Mucosa of descending colon (tissue), 3 donors: ENCODE measurements at regions not wholly inside any gene's neighbourhood (a gene's known extent, or its start where the extent isn't known, plus 50 kb on each side); places are given as distances from the start of the nearest gene placed in this dataset.

Experiments
- ATAC-seq: fragments of 200-7000 bp; cut with Tn5 transposase; one replicate; pipeline ENCODE4 v1.9.1; 2020; ENCODE audit warnings: mild to moderate bottlenecking, moderate library complexity
- DNase-seq, 3 donors: peaks; one replicate each; pipeline ENCODE4 v3.0.0-alpha.2; 2020
- H3K36me3 ChIP-seq: fragments of 200-600 bp; one replicate; pipeline ENCODE4 v1.8.0; 2021; ENCODE audit warnings: low read depth, mild to moderate bottlenecking
- H3K4me1 ChIP-seq: fragments of 200-600 bp; one replicate; pipeline ENCODE4 v1.8.0; 2021; ENCODE audit warnings: low read depth, mild to moderate bottlenecking
- H3K4me3 ChIP-seq: fragments of 200-600 bp; one replicate; pipeline ENCODE4 v1.8.0; 2021; ENCODE audit warnings: mild to moderate bottlenecking
- H3K9me3 ChIP-seq: fragments of 200-600 bp; one replicate; pipeline ENCODE4 v1.8.0; 2021; ENCODE audit warnings: mild to moderate bottlenecking
- intact Hi-C, 2 donors: fragments of 100-400 bp; cut with DNase I in 1 of 2; cut with micrococcal nuclease in 1 of 2; formaldehyde crosslinking; loops; one replicate each; pipeline versions ENCODE4 v1.11.0 to v1.11.1; 2022; cut with DNase I, micrococcal nuclease
- TF ChIP-seq, protein P1 (sequence below): fragments of 200-600 bp; IDR thresholded peaks from one replicate; pipeline ENCODE4 v1.8.0; 2022; ENCODE audit warnings: antibody characterized with exemption, mild to moderate bottlenecking
- donor health status: DM: no; HTN: no; CAD: no; lungs with moderate emphysema.
- donor health status: DM: no; HTN: no; CAD: no.
- donor health status: DM: no; HTN: yes; CAD: no.

DNA sequence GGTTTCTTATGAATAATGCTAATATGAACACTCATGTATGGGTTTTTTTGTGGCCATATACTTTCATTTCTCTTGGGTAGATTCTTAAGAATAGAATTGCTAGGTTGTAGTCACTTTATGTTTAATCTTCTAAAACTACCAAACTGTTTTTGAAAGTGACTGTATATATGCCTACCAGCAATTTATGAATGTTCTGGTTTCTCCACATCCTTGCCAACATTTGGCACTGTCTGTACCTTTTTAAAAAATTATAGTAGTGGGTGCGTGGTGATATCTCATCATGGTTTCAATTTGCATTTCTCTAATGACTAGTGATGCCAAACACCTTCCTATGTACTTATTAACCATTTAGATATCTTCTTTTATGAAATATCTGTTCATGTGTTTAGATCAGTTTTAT lies 110.6 kb upstream of the RIOK3 start:
- H3K4me1 ChIP-seq, result no peaks in the 10 kb centered on the region
- ATAC-seq, result no peak
- no peak for DNase-seq
- no peaks in the 10 kb centered on the region for H3K9me3 ChIP-seq
- TF ChIP-seq, protein P1, sequence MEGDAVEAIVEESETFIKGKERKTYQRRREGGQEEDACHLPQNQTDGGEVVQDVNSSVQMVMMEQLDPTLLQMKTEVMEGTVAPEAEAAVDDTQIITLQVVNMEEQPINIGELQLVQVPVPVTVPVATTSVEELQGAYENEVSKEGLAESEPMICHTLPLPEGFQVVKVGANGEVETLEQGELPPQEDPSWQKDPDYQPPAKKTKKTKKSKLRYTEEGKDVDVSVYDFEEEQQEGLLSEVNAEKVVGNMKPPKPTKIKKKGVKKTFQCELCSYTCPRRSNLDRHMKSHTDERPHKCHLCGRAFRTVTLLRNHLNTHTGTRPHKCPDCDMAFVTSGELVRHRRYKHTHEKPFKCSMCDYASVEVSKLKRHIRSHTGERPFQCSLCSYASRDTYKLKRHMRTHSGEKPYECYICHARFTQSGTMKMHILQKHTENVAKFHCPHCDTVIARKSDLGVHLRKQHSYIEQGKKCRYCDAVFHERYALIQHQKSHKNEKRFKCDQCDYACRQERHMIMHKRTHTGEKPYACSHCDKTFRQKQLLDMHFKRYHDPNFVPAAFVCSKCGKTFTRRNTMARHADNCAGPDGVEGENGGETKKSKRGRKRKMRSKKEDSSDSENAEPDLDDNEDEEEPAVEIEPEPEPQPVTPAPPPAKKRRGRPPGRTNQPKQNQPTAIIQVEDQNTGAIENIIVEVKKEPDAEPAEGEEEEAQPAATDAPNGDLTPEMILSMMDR, result no peak
- H3K36me3 ChIP-seq, result no peaks in the 10 kb centered on the region
- intact Hi-C loops, result no loop called here
- no peak overlapping the region for H3K4me3 ChIP-seq

DNA sequence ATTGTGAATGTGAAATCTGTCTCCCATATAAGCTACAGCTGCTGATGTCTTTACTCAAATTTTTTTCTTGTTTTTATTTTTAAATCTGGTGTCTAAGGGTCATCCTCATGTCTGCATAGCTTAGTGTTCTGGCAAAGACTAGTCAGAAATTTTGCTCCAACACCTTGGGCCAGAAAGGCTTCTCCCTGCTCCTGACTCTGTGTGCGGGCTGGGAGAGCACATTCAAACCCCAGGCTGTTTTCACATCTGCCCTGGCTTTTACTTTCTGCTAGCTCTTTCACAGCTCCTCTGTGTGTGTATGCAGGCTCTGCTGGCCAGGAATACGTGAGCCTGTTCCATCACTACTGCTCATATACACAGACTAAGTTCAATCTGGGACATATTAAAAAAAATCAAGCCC lies 102.9 kb upstream of the RIOK3 start:
- intact Hi-C loops, result no loop called here
- DNase-seq (no peak), ATAC-seq (no peak)
- TF ChIP-seq, protein P1, result no peak
- no peak overlapping the region for H3K4me3 ChIP-seq
- no peaks in the 10 kb centered on the region for H3K4me1 ChIP-seq
- H3K9me3 ChIP-seq, result no peaks in the 10 kb centered on the region
- H3K36me3 ChIP-seq, result no peaks in the 10 kb centered on the region

DNA sequence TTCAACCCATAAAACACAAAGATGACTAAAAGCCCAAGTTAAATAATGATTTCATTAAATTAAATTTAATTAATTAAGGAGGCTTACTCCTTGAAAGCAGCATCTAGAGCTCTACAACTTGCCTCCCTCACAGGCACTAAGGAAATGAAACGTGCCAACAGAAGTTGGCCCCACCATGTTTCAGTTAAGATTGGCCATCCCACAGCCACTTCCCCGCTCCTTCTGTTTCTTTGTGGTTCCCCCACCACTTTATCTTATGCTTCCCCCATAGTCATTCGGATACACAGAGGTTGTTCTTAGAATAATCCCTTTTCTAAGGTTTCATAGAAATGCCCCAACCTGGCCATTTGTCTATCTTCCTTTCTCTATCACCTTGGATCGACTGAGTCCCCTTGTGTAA lies 101.6 kb upstream of the RIOK3 start:
- H3K9me3 ChIP-seq, result no peaks in the 10 kb centered on the region
- H3K36me3 ChIP-seq, result no peaks in the 10 kb centered on the region
- DNase-seq (no peak), ATAC-seq (no peak)
- H3K4me1 ChIP-seq, result no peaks in the 10 kb centered on the region
- TF ChIP-seq, protein P1, result no peak
- intact Hi-C loops, result no loop called here
- no peak overlapping the region for H3K4me3 ChIP-seq

DNA sequence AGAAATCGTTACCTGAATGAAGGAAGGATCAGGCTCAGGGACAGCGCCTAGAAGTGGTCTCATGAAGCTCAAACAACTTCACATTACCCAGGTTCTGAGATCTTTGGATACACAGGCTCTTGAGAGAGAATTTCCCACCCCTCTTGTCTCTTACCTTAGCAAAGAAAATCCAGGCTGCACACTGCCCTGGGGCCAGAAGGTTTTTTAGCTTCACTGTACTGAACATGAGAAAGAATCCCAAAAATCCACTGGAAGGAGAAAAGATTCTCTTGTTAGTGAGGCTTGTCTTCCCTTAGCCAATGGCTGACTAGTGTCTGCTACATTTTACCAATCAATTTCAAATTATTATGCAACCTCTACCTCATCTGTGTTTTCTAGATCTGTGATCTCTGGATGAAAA lies 101.0 kb upstream of the RIOK3 start:
- Histone ChIP-seq H3K4me3 (no peak overlapping the region), H3K9me3 (no peaks in the 10 kb centered on the region), H3K36me3 (no peaks in the 10 kb centered on the region), H3K4me1 (peaks cover under 1% of the 10 kb centered on the region)
- intact Hi-C loops, result no loop called here
- DNase-seq (no peak), ATAC-seq (no peak)
- TF ChIP-seq, protein P1, result no peak

DNA sequence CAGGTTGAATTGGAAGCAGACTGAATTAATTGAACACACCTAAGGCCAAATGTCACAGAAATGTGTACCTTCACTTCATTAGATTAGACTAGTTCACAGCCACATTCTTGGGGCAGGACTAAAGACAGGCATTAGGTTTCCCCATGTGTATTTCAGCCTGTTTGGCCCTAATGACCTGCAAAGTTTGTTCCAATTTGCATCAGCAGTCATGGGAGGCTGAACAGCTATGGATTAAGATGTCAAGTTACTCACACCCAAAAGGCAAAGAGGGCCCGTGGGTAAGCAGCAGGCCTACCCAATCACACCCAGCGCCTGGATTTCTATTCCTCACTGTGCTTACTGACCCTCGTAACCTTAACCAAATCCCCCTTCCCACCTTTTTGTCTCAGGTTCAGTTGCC lies 99.6 kb upstream of the RIOK3 start:
- TF ChIP-seq, protein P1, result no peak
- H3K9me3 ChIP-seq, result no peaks in the 10 kb centered on the region
- H3K36me3 ChIP-seq, result no peaks in the 10 kb centered on the region
- no peak overlapping the region for H3K4me3 ChIP-seq
- ATAC-seq (no peak), DNase-seq (no peak)
- intact Hi-C loops, result no loop called here
- peaks cover 8% of the 10 kb centered on the region for H3K4me1 ChIP-seq

DNA sequence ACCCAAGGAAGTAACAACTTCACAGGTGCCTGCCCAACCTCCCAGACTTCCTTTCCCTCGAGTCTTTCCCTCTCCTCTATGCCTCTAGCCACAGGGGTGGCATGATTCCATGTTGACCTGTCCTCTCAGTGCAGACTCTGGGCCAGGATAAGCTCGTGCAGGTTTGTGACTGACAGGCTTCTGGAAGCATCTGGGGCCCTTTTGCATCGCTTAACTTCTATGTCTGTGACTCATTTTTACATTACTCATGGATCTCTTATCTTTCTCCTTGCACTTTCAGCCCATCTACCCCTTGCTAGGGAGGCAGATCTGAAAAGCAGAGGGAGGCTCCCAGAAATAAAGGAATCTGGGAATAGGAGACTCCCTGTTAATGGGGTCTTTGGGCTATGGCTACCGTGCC lies 98.5 kb upstream of the RIOK3 start:
- no peak for ATAC-seq
- no peak overlapping the region for H3K4me3 ChIP-seq
- intact Hi-C loops, result no loop called here
- TF ChIP-seq, protein P1, result no peak
- H3K36me3 ChIP-seq, result no peaks in the 10 kb centered on the region
- H3K9me3 ChIP-seq, result no peaks in the 10 kb centered on the region
- DNase-seq, result no peak
- peaks cover 8% of the 10 kb centered on the region for H3K4me1 ChIP-seq
